ENCODE measurements at regions not wholly inside any gene's neighbourhood (a gene's known extent, or its start where the extent isn't known, plus 50 kb on each side); places are given as distances from the start of the nearest gene placed in this dataset.

- Histone ChIP-seq H3K27ac (no peak overlapping the region), H3K9me3 (no peaks in the 10 kb centered on the region), H3K4me3 (no peak overlapping the region), H3K27me3 (no peaks in the 10 kb centered on the region), H3K36me3 (no peaks in the 10 kb centered on the region), H3K4me1 (no peaks in the 10 kb centered on the region)
- no peak for TF ChIP-seq CTCF (IDR thresholded peaks at IDR 0.05)
- intact Hi-C loops (cut with DNase I) = no loop called here
- DNase-seq (no peak), ATAC-seq (no peak)
Observed at GRCh38 chr7:31260851-31261250, 79.7 kb downstream of the NEUROD6 start.

GRCh38 chr7:31258391-31258790 is 82.1 kb downstream of the NEUROD6 start:
- Histone ChIP-seq H3K9me3 (no peaks in the 10 kb centered on the region), H3K27me3 (no peaks in the 10 kb centered on the region), H3K27ac (no peak overlapping the region), H3K4me1 (no peaks in the 10 kb centered on the region), H3K36me3 (no peaks in the 10 kb centered on the region), H3K4me3 (no peak overlapping the region)
- DNase-seq = no peak
- intact Hi-C loops (cut with DNase I) = no loop called here
- ATAC-seq = no peak
- TF ChIP-seq CTCF (IDR thresholded peaks at IDR 0.05) = no peak

GRCh38 chr7:31256506-31256905 is 84.0 kb downstream of the NEUROD6 start:
- no peak for TF ChIP-seq CTCF (IDR thresholded peaks at IDR 0.05)

GRCh38 chr7:31254926-31255325 is 85.6 kb downstream of the NEUROD6 start:
- no peaks in the 10 kb centered on the region for H3K9me3 ChIP-seq

More at GRCh38 chr7:31256506-31256905, 84.0 kb downstream of the NEUROD6 start:
- H3K27ac ChIP-seq = no peak overlapping the region
- ATAC-seq (no peak), DNase-seq (no peak)
- H3K4me3 ChIP-seq = no peak overlapping the region
- intact Hi-C loops (cut with DNase I) = no loop called here
- no peaks in the 10 kb centered on the region for H3K9me3 ChIP-seq
- no peaks in the 10 kb centered on the region for H3K36me3 ChIP-seq
- H3K4me1 ChIP-seq = no peaks in the 10 kb centered on the region
- H3K27me3 ChIP-seq = no peaks in the 10 kb centered on the region

GRCh38 chr7:31253532-31253931 is 87.0 kb downstream of the NEUROD6 start:
- ATAC-seq = no peak
- H3K4me3 ChIP-seq = no peak overlapping the region
- H3K9me3 ChIP-seq = no peaks in the 10 kb centered on the region
- intact Hi-C loops (cut with DNase I) = no loop called here
- H3K4me1 ChIP-seq = no peaks in the 10 kb centered on the region
- DNase-seq = no peak
- TF ChIP-seq CTCF (IDR thresholded peaks at IDR 0.05) = no peak
- peaks cover 0 to 5% of the 10 kb centered on the region in 2 donors for H3K27me3 ChIP-seq
- H3K36me3 ChIP-seq = no peaks in the 10 kb centered on the region
- no peak overlapping the region for H3K27ac ChIP-seq

More at GRCh38 chr7:31254926-31255325, 85.6 kb downstream of the NEUROD6 start:
- H3K36me3 ChIP-seq = no peaks in the 10 kb centered on the region
- H3K4me1 ChIP-seq = no peaks in the 10 kb centered on the region
- TF ChIP-seq CTCF (IDR thresholded peaks at IDR 0.05) = no peak
- ATAC-seq = no peak
- no peak overlapping the region for H3K27ac ChIP-seq
- H3K4me3 ChIP-seq = no peak overlapping the region
- intact Hi-C loops (cut with DNase I) = no loop called here
- DNase-seq = no peak
- peaks cover 0 to 5% of the 10 kb centered on the region in 2 donors for H3K27me3 ChIP-seq
